GM12878 (cell line): ENCODE measurements at regions not wholly inside any gene's neighbourhood (a gene's known extent, or its start where the extent isn't known, plus 50 kb on each side); places are given as distances from the start of the nearest gene placed in this dataset.

Experiments used
- ATAC-seq: fragments of 200-7000 bp; cut with Tn5 transposase; 3 replicates; pipeline ENCODE4 v1.9.1; 2020; ENCODE audit warnings: mild to moderate bottlenecking, moderate library complexity
- BruUV-seq: library from RNA; stranded (reverse); fragments of 400-500 nt; replicated peaks from 2 replicates; lab custom pipeline; 2021; lab: Mats Ljungman, UMichigan
- CTCF ChIA-PET: fragments of 300-600 bp; sonication (Branson Sonifier 250); formaldehyde crosslinking; extraction: SDS; loops from one replicate; lab custom pipeline; 2021; ENCODE audit warnings: inconsistent platforms; lab: Yijun Ruan, JAX
- POLR2A ChIA-PET: fragments of 350-600 bp; formaldehyde crosslinking; extraction: SDS; loops from one replicate; lab custom pipeline; 2021; ENCODE audit warnings: inconsistent platforms; lab: Charles Lee
- RAD21 ChIA-PET: fragments of 300-600 bp; sonication (Branson Sonifier 250); formaldehyde crosslinking; loops from one replicate; lab custom pipeline; 2023; ENCODE audit warnings: antibody characterized with exemption; ENCODE audit not compliant: unreplicated experiment; lab: Charles Lee
- SMC1A ChIA-PET: fragments of 300-600 bp; sonication (Branson Sonifier 250); formaldehyde crosslinking; loops from one replicate; lab custom pipeline; 2023; ENCODE audit not compliant: unreplicated experiment, uncharacterized antibody; lab: Charles Lee
- DNase-seq: peaks from one replicate; pipeline ENCODE4 v3.0.0-alpha.2; 2011; ENCODE audit warnings: low read depth, low spot score
- FAIRE-seq: peaks from 3 replicates; lab custom pipeline; 2011; peaks lifted over from hg19 to GRCh38; lab: Jason Lieb, UNC
- H2AFZ ChIP-seq: 2 replicates; pipeline ENCODE4 v1.6.0; 2011; ENCODE audit warnings: low read depth, low read length, control low read depth; ENCODE audit not compliant: control insufficient read depth
- H3K27ac ChIP-seq: 2 replicates; pipeline ENCODE4 v1.5.1; 2011; ENCODE audit warnings: control low read depth; ENCODE audit not compliant: control insufficient read depth, insufficient read depth
- H3K27me3 ChIP-seq, 2 experiments: replicated peaks in 1 of 2; 2 replicates each; pipeline versions ENCODE4 v1.6.0 to v1.6.1; 2011; ENCODE audit warnings: low read length in 1 of 2; ENCODE audit not compliant: control insufficient read depth in 2 of 2, insufficient read depth in 2 of 2
- H3K36me3 ChIP-seq, 2 experiments: 2 replicates each; pipeline ENCODE4 v1.5.1; 2011; ENCODE audit warnings: low read length in 1 of 2; ENCODE audit not compliant: control insufficient read depth in 2 of 2, insufficient read depth in 2 of 2
- H3K4me1 ChIP-seq: 2 replicates; pipeline ENCODE4 v1.6.1; 2011; ENCODE audit warnings: mild to moderate bottlenecking, low read length, moderate library complexity, mixed read lengths; ENCODE audit not compliant: control insufficient read depth, insufficient read depth
- H3K4me2 ChIP-seq: 2 replicates; pipeline ENCODE4 v1.6.0; 2011; ENCODE audit warnings: control low read depth; ENCODE audit not compliant: control insufficient read depth, insufficient read depth
- H3K4me3 ChIP-seq: fragments of 200-600 bp; sonication (generic); 2 replicates; pipeline ENCODE4 v1.5.1; 2016
- H3K79me2 ChIP-seq: 2 replicates; pipeline ENCODE4 v1.6.0; 2011; ENCODE audit warnings: low read length; ENCODE audit not compliant: control insufficient read depth, insufficient read depth
- H3K9ac ChIP-seq: 2 replicates; pipeline ENCODE4 v1.8.0; 2011; ENCODE audit warnings: low read length, control low read depth, mixed read lengths; ENCODE audit not compliant: control insufficient read depth, insufficient read depth
- H3K9me3 ChIP-seq: replicated peaks from 3 replicates; pipeline ENCODE4 v1.5.1; 2011; ENCODE audit warnings: mild to moderate bottlenecking, low read length; ENCODE audit not compliant: control insufficient read depth, insufficient read depth
- H4K20me1 ChIP-seq: 2 replicates; pipeline ENCODE4 v1.6.0; 2011; ENCODE audit not compliant: control insufficient read depth, insufficient read depth
- GABPA ChIP-seq: IDR thresholded peaks from 2 replicates; pipeline ENCODE4 v1.6.1; 2014; ENCODE audit warnings: antibody characterized with exemption, low read depth, mild to moderate bottlenecking, inconsistent platforms
- HDAC2 ChIP-seq: fragments of 200-600 bp; sonication (generic); IDR thresholded peaks from 2 replicates; pipeline ENCODE4 v1.6.1; 2017
- MEF2A ChIP-seq: IDR thresholded peaks from 2 replicates; pipeline ENCODE4 v1.6.1; 2011; ENCODE audit warnings: low read depth, mild to moderate bottlenecking, low read length, moderate library complexity; ENCODE audit not compliant: insufficient read depth
- NFYB ChIP-seq: IDR thresholded peaks from 2 replicates; pipeline ENCODE4 v1.6.1; 2011; ENCODE audit warnings: low read depth, mild to moderate bottlenecking, low read length, improper control_type of control experiment, moderate library complexity; ENCODE audit not compliant: insufficient read depth
- PML ChIP-seq: IDR thresholded peaks from 2 replicates; pipeline ENCODE4 v1.6.1; 2012; ENCODE audit warnings: low read length, inconsistent platforms
- RCOR1 ChIP-seq: conservative IDR thresholded peaks from 2 replicates; pipeline ENCODE4 v1.6.1; 2012; ENCODE audit warnings: low read depth, low read length, improper control_type of control experiment
- SMC3 ChIP-seq: IDR thresholded peaks from 2 replicates; pipeline ENCODE4 v1.6.1; 2011; ENCODE audit warnings: low read length, improper control_type of control experiment, borderline replicate concordance
- TBL1XR1 ChIP-seq: IDR thresholded peaks from 2 replicates; pipeline ENCODE4 v1.6.1; 2012; ENCODE audit warnings: low read depth, low read length, improper control_type of control experiment
- WRNIP1 ChIP-seq: IDR thresholded peaks from 2 replicates; pipeline ENCODE4 v1.6.1; 2011; ENCODE audit warnings: low read depth, low read length, improper control_type of control experiment, borderline replicate concordance
- ZBTB11 ChIP-seq: fragments of 450-650 bp; formaldehyde crosslinking; IDR thresholded peaks from 2 replicates; pipeline ENCODE4 v1.5.0; 2022; ENCODE audit warnings: mild to moderate bottlenecking, missing genetic modification characterization
- ZNF384 ChIP-seq: IDR thresholded peaks from 2 replicates; pipeline ENCODE4 v1.6.1; 2012; ENCODE audit warnings: low read depth, mild to moderate bottlenecking, low read length, improper control_type of control experiment, borderline replicate concordance
- WGBS: methylation state at CpG from one replicate; pipeline ENCODE4 v1.1.6; 2016; ENCODE audit warnings: low lambda C conversion rate; ENCODE audit not compliant: insufficient replicate concordance, insufficient coverage; ENCODE audit errors: missing lambda C conversion rate; 5-methylcytosine and 5-hydroxymethylcytosine counted together
- in situ Hi-C: fragments of 300-500 bp; cut with MboI; formaldehyde crosslinking; loops from 9 replicates; pipeline ENCODE4 v1.14.3; 2018; ENCODE audit warnings: mixed read lengths
- intact Hi-C: fragments of 100-400 bp; cut with micrococcal nuclease; formaldehyde crosslinking; loops from one replicate; pipeline ENCODE4 v1.14.2; 2022; ENCODE audit not compliant: unreplicated experiment
- TF ChIP-seq, protein P1 (sequence below): fragments of 450-650 bp; IDR thresholded peaks from 2 replicates; pipeline ENCODE4 v1.6.1; 2017; ENCODE audit warnings: mild to moderate bottlenecking, moderate library complexity

DNA sequence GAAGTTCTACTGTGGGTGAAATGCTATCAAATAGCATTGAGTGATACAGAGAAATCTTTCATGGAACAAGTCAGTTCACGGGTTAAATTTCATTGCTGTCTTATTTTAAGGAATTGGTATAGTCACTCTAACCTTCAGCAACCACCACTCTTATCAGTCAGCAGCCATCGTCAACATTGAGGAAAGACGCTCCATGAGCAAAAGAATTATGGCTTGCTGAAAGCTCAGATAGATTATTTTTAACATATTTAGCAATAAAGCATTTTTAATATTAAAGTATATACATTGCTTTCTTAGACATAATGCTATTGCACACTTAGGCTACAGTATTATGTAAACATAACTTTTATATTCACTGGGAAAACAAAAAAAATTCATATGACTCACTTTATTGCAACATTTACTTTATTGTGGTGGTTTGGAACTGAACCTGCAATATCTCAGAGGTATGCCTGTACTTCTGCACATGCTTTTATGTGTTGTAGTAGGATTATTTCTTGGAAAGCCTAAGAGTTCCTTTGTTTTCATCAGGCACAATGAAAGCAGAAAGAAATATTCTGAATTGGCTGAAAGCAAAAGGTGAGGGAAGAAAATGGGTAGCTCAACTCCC lies 586.7 kb downstream of the GBA3 start:
- H3K4me3 ChIP-seq: no peak overlapping the region
- in situ Hi-C loops: no loop called here
- 63% methylated on average over 3 of the region's 3 CpGs for whole genome bisulfite sequencing
- H3K4me1 ChIP-seq: no peaks in the 10 kb centered on the region
- H3K27ac ChIP-seq: no peak overlapping the region
- TF ChIP-seq WRNIP1 (no peak), PML (no peak), NFYB (no peak), RCOR1 (no peak), MEF2A (no peak), HDAC2 (no peak), SMC3 (no peak), GABPA (no peak), ZBTB11 (no peak), TBL1XR1 (no peak), ZNF384 (no peak)
- TF ChIP-seq, protein P1, sequence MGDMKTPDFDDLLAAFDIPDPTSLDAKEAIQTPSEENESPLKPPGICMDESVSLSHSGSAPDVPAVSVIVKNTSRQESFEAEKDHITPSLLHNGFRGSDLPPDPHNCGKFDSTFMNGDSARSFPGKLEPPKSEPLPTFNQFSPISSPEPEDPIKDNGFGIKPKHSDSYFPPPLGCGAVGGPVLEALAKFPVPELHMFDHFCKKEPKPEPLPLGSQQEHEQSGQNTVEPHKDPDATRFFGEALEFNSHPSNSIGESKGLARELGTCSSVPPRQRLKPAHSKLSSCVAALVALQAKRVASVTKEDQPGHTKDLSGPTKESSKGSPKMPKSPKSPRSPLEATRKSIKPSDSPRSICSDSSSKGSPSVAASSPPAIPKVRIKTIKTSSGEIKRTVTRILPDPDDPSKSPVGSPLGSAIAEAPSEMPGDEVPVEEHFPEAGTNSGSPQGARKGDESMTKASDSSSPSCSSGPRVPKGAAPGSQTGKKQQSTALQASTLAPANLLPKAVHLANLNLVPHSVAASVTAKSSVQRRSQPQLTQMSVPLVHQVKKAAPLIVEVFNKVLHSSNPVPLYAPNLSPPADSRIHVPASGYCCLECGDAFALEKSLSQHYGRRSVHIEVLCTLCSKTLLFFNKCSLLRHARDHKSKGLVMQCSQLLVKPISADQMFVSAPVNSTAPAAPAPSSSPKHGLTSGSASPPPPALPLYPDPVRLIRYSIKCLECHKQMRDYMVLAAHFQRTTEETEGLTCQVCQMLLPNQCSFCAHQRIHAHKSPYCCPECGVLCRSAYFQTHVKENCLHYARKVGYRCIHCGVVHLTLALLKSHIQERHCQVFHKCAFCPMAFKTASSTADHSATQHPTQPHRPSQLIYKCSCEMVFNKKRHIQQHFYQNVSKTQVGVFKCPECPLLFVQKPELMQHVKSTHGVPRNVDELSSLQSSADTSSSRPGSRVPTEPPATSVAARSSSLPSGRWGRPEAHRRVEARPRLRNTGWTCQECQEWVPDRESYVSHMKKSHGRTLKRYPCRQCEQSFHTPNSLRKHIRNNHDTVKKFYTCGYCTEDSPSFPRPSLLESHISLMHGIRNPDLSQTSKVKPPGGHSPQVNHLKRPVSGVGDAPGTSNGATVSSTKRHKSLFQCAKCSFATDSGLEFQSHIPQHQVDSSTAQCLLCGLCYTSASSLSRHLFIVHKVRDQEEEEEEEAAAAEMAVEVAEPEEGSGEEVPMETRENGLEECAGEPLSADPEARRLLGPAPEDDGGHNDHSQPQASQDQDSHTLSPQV: no peak
- ChIA-PET RAD21 (no interaction called here), CTCF (interaction anchor here (0.9 to 2.0 kb wide), 2 partner anchors 10 to 19 kb away, joined by 3 to 7 read pairs; no protein-coding TSS in a partner anchor), POLR2A (interaction anchor here (0.6 kb wide), 1 partner anchor 40 kb away, joined by 5 read pairs; no protein-coding TSS in a partner anchor), SMC1A (no interaction called here)
- intact Hi-C loops: loop anchor here (10.0 kb wide), 1 partner anchor 1135 kb away; no protein-coding TSS in a partner anchor
- BruUV-seq: no TSS peak
- no peak overlapping the region for H3K4me2 ChIP-seq
- no peak overlapping the region for H3K9ac ChIP-seq
- no peaks in the 10 kb centered on the region for H4K20me1 ChIP-seq
- DNase-seq: no peak
- no peaks in the 10 kb centered on the region for H3K27me3 ChIP-seq
- no peak for ATAC-seq
- H2AFZ ChIP-seq: no peak overlapping the region
- H3K79me2 ChIP-seq: no peaks in the 10 kb centered on the region
- no peaks in the 10 kb centered on the region for H3K9me3 ChIP-seq
- no peak for FAIRE-seq
- no peaks in the 10 kb centered on the region for H3K36me3 ChIP-seq
